Osteocyte (in vitro differentiated cells): ENCODE measurements at regions not wholly inside any gene's neighbourhood (a gene's known extent, or its start where the extent isn't known, plus 50 kb on each side); places are given as distances from the start of the nearest gene placed in this dataset.

Experiments used
- DNase-seq: peaks from one replicate; pipeline ENCODE4 v3.0.0; 2021; ENCODE audit warnings: mixed read lengths; ENCODE audit not compliant: unreplicated experiment; ENCODE audit errors: extremely low spot score
- H3K27ac Mint-ChIP-seq: one replicate; pipeline ENCODE4 v1.8.0; 2021; ENCODE audit warnings: mild to moderate bottlenecking, mixed read lengths; ENCODE audit not compliant: unreplicated experiment
- H3K27me3 Mint-ChIP-seq: one replicate; pipeline ENCODE4 v1.8.0; 2021; ENCODE audit warnings: mixed read lengths; ENCODE audit not compliant: unreplicated experiment
- H3K36me3 Mint-ChIP-seq: one replicate; pipeline ENCODE4 v1.8.0; 2021; ENCODE audit warnings: mixed read lengths; ENCODE audit not compliant: unreplicated experiment
- H3K4me1 Mint-ChIP-seq: one replicate; pipeline ENCODE4 v1.8.0; 2021; ENCODE audit warnings: mixed read lengths; ENCODE audit not compliant: unreplicated experiment
- H3K4me3 Mint-ChIP-seq: one replicate; pipeline ENCODE4 v1.8.0; 2021; ENCODE audit warnings: mild to moderate bottlenecking, moderate library complexity, mixed read lengths; ENCODE audit not compliant: unreplicated experiment
- H3K9me3 Mint-ChIP-seq: one replicate; pipeline ENCODE4 v1.8.0; 2021; ENCODE audit warnings: mixed read lengths; ENCODE audit not compliant: unreplicated experiment
- CTCF ChIP-seq: fragments of 200-600 bp; sonication (generic); IDR thresholded peaks from 2 replicates; pipeline ENCODE4 v1.5.0; 2021; ENCODE audit warnings: antibody characterized with exemption, mild to moderate bottlenecking, moderate library complexity

- no peaks in the 10 kb centered on the region for H3K36me3 Mint-ChIP-seq
- H3K27ac Mint-ChIP-seq: no peak overlapping the region
- H3K4me3 Mint-ChIP-seq: no peak overlapping the region
- TF ChIP-seq CTCF: no peak
- no peaks in the 10 kb centered on the region for H3K9me3 Mint-ChIP-seq
- H3K4me1 Mint-ChIP-seq: no peaks in the 10 kb centered on the region
- peaks cover 5% of the 10 kb centered on the region for H3K27me3 Mint-ChIP-seq
- no peak for DNase-seq
These were observed 289.5 kb upstream of the E2F7 start for GRCh38 chr12:77354766-77355362.

GRCh38 chr12:77352946-77353345, 287.6 kb upstream of the E2F7 start:
- no peak overlapping the region for H3K4me3 Mint-ChIP-seq
- no peak for DNase-seq
- H3K36me3 Mint-ChIP-seq: no peaks in the 10 kb centered on the region
- H3K27ac Mint-ChIP-seq: no peak overlapping the region
- TF ChIP-seq CTCF: no peak
- H3K9me3 Mint-ChIP-seq: no peaks in the 10 kb centered on the region
- peaks cover 9% of the 10 kb centered on the region for H3K27me3 Mint-ChIP-seq
- no peaks in the 10 kb centered on the region for H3K4me1 Mint-ChIP-seq

- H3K36me3 Mint-ChIP-seq: no peaks in the 10 kb centered on the region
- H3K27ac Mint-ChIP-seq: no peak overlapping the region
- no peak for DNase-seq
These were observed 286.5 kb upstream of the E2F7 start for GRCh38 chr12:77351860-77352259.

GRCh38 chr12:77349689-77350370, 284.5 kb upstream of the E2F7 start:
- Mint-ChIP-seq H3K36me3 (no peaks in the 10 kb centered on the region), H3K9me3 (no peaks in the 10 kb centered on the region), H3K4me3 (no peak overlapping the region), H3K27me3 (peaks cover 12% of the 10 kb centered on the region), H3K4me1 (no peaks in the 10 kb centered on the region), H3K27ac (no peak overlapping the region)
- DNase-seq: no peak
- TF ChIP-seq CTCF: no peak

More at GRCh38 chr12:77351860-77352259, 286.5 kb upstream of the E2F7 start:
- H3K9me3 Mint-ChIP-seq: no peaks in the 10 kb centered on the region
- H3K4me3 Mint-ChIP-seq: no peak overlapping the region
- no peaks in the 10 kb centered on the region for H3K4me1 Mint-ChIP-seq
- H3K27me3 Mint-ChIP-seq: peaks cover 9% of the 10 kb centered on the region
- TF ChIP-seq CTCF: no peak

GRCh38 chr12:77347017-77347416, 281.6 kb upstream of the E2F7 start:
- Mint-ChIP-seq H3K27ac (no peak overlapping the region), H3K4me3 (no peak overlapping the region), H3K9me3 (no peaks in the 10 kb centered on the region), H3K36me3 (no peaks in the 10 kb centered on the region), H3K4me1 (no peaks in the 10 kb centered on the region), H3K27me3 (peaks cover 16% of the 10 kb centered on the region)
- no peak for DNase-seq
- no peak for TF ChIP-seq CTCF
